ENCODE measurements at regions not wholly inside any gene's neighbourhood (a gene's known extent, or its start where the extent isn't known, plus 50 kb on each side); places are given as distances from the start of the nearest gene placed in this dataset.
A peak's percentile ranks its signal among the peaks of the same experiment; 100 is the strongest.

DNA sequence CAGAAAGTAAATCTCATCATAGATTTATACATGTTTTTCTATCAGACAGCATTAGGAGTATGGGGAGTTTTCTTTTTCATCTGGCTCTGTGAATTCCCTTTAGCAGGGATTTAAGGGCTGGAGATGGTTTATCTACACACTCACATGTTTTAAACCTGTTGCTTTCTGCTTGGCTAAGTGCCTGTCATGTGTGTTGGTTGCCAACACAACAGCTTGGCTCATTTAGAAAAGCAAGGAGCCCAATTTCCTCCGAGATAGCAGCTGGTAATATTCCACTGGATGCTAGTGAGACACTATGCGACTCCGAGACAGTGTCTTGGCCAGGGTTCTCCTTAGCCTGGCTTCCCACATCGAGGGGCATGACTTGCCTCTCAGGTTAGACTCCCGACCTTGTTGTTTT, 83.3 kb downstream of the KLF5 start:
- Histone ChIP-seq H3K4me1 (ENCODE audit: control insufficient read depth, insufficient read depth, low read length) (no peaks in the 10 kb centered on the region), H3K9me3 (ENCODE audit: control insufficient read depth, insufficient read depth, low read depth, low read length) (no peaks in the 10 kb centered on the region), H3K36me3 (ENCODE audit: control insufficient read depth in 2 of 2, insufficient read depth in 1 of 2, low read length in 2 of 2) (no peaks in the 10 kb centered on the region), H3K4me3 (ENCODE audit: low read depth, low read length) (no peak overlapping the region), H3K27ac (ENCODE audit: extremely low read depth, low read depth, low read length) (no peak overlapping the region)
- CTCF ChIA-PET, result no interaction called here
- TF ChIP-seq SCRT2 (tag by site-specific recombination; IDR thresholded peaks at IDR 0.05) (peak; percentile 69), ZNF416 (tag by site-specific recombination; IDR thresholded peaks at IDR 0.05) (no peak), ZNF580 (tag by site-specific recombination; IDR thresholded peaks at IDR 0.05) (no peak)
- POLR2A ChIA-PET, result interaction anchor here (0.7 kb wide), 1 partner anchor 93 kb away, joined by 3 read pairs; no protein-coding TSS in a partner anchor

DNA sequence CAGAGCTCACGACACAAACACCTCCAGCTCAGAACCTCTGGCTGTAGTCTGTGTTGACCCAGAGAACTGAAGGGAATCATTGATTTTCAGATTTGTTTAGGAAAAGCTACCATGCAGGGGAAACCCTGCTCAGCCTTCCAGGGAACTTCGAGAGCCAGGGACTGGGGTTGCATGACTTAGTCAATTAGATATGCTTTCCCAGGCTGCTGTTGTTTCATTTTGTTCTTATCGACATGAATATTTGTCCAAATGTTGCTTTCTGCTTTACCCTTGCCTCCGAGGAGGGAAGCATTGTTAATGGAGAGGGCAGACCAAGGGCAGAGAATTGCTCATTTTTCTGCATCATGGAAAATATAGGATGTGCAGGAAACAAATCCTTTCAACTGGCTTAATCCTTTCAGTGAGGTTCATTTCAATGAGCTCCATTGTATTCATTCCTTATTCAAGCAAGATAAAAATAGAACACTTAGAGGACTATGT, 82.5 kb downstream of the KLF5 start:
- Histone ChIP-seq H3K4me3 (ENCODE audit: low read depth, low read length) (no peak overlapping the region), H3K27ac (ENCODE audit: extremely low read depth, low read depth, low read length) (no peak overlapping the region), H3K36me3 (ENCODE audit: control insufficient read depth in 2 of 2, insufficient read depth in 1 of 2, low read length in 2 of 2) (no peaks in the 10 kb centered on the region), H3K9me3 (ENCODE audit: control insufficient read depth, insufficient read depth, low read depth, low read length) (no peaks in the 10 kb centered on the region), H3K4me1 (ENCODE audit: control insufficient read depth, insufficient read depth, low read length) (no peaks in the 10 kb centered on the region)
- ChIA-PET CTCF (no interaction called here), POLR2A (interaction anchor here (0.7 kb wide), 1 partner anchor 92 kb away, joined by 3 read pairs; no protein-coding TSS in a partner anchor)
- no peak for TF ChIP-seq ZNF24 (tag by site-specific recombination; IDR thresholded peaks at IDR 0.05)
- no peak for TF ChIP-seq ZNF555 (tag by site-specific recombination; conservative IDR thresholded peaks at IDR 0.05)
- TF ChIP-seq, protein P1, sequence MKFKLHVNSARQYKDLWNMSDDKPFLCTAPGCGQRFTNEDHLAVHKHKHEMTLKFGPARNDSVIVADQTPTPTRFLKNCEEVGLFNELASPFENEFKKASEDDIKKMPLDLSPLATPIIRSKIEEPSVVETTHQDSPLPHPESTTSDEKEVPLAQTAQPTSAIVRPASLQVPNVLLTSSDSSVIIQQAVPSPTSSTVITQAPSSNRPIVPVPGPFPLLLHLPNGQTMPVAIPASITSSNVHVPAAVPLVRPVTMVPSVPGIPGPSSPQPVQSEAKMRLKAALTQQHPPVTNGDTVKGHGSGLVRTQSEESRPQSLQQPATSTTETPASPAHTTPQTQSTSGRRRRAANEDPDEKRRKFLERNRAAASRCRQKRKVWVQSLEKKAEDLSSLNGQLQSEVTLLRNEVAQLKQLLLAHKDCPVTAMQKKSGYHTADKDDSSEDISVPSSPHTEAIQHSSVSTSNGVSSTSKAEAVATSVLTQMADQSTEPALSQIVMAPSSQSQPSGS (tag by site-specific recombination; IDR thresholded peaks at IDR 0.05; ENCODE audit: low read depth), result no peak
- TF ChIP-seq ZNF214 (tag by site-specific recombination; IDR thresholded peaks at IDR 0.05; ENCODE audit: borderline replicate concordance), result no peak
- TF ChIP-seq ZNF221 (tag by site-specific recombination; IDR thresholded peaks at IDR 0.05; ENCODE audit: borderline replicate concordance), result no peak
- no peak for TF ChIP-seq ZBTB1 (tag by site-specific recombination; IDR thresholded peaks at IDR 0.05)
- no peak for TF ChIP-seq ZNF211 (tag by site-specific recombination; IDR thresholded peaks at IDR 0.05; ENCODE audit: low read depth)
- TF ChIP-seq ZNF223 (tag by site-specific recombination; IDR thresholded peaks at IDR 0.05), result no peak
- no peak for TF ChIP-seq ZNF600 (tag by site-specific recombination; IDR thresholded peaks at IDR 0.05)
- no peak for TF ChIP-seq KLF9 (tag by site-specific recombination; IDR thresholded peaks at IDR 0.05; ENCODE audit: low read depth)
- no peak for TF ChIP-seq ZBTB26 (tag by site-specific recombination; optimal IDR thresholded peaks at IDR 0.05)
- no peak for TF ChIP-seq ZFP37 (tag by site-specific recombination; IDR thresholded peaks at IDR 0.05)
- no peak for TF ChIP-seq ZNF175 (tag by site-specific recombination; IDR thresholded peaks at IDR 0.05)
- TF ChIP-seq ZNF624 (tag by site-specific recombination; IDR thresholded peaks at IDR 0.05), result no peak
- TF ChIP-seq ZNF416 (tag by site-specific recombination; IDR thresholded peaks at IDR 0.05), result no peak
- no peak for TF ChIP-seq SETDB1 (IDR thresholded peaks at IDR 0.05; ENCODE audit: insufficient read length, low read length)
- no peak for TF ChIP-seq PRDM10 (tag by site-specific recombination; IDR thresholded peaks at IDR 0.05)
- no peak for TF ChIP-seq ZFP3 (tag by site-specific recombination; IDR thresholded peaks at IDR 0.05; ENCODE audit: low read depth)

Data from HEK293 (cell line).